PFSK-1 (cell line): ENCODE measurements at regions not wholly inside any gene's neighbourhood (a gene's known extent, or its start where the extent isn't known, plus 50 kb on each side); places are given as distances from the start of the nearest gene placed in this dataset.

Experiments
- FOXP2 ChIP-seq: optimal IDR thresholded peaks from 2 replicates; pipeline ENCODE3; 2011; ENCODE audit warnings: borderline replicate concordance, control low read depth, inconsistent platforms; ENCODE audit not compliant: insufficient read depth; ENCODE audit errors: extremely low read length, extremely low read depth
- POLR2AphosphoS5 ChIP-seq: IDR thresholded peaks from 2 replicates; pipeline ENCODE4 v1.6.1; 2012; ENCODE audit warnings: low read depth, mild to moderate bottlenecking, control low read depth, low read length, moderate library complexity
- REST ChIP-seq, 2 experiments: IDR thresholded peaks; 2 replicates each; pipeline versions ENCODE4 v1.6.1 to v1.8.0; 2011 to 2012; ENCODE audit warnings: low read depth in 2 of 2, low read length in 2 of 2, control low read depth in 1 of 2, inconsistent platforms in 1 of 2, mild to moderate bottlenecking in 1 of 2, moderate library complexity in 1 of 2; ENCODE audit not compliant: insufficient read depth in 1 of 2
- SIN3A ChIP-seq: IDR thresholded peaks from 2 replicates; pipeline ENCODE4 v1.6.1; 2012; ENCODE audit warnings: mild to moderate bottlenecking, low read length, moderate library complexity, borderline replicate concordance; ENCODE audit not compliant: insufficient read depth
- TAF1 ChIP-seq: IDR thresholded peaks from 2 replicates; pipeline ENCODE4 v1.6.1; 2012; ENCODE audit warnings: low read length, control low read depth, borderline replicate concordance; ENCODE audit not compliant: insufficient read depth

- TF ChIP-seq POLR2AphosphoS5 = no peak
- TF ChIP-seq TAF1 = no peak
- TF ChIP-seq REST (IDR thresholded peaks at IDR 0.05; ENCODE audit: insufficient read depth in 1 of 2, low read depth in 2 of 2, low read length in 2 of 2) = no peak
- TF ChIP-seq SIN3A = no peak
- no peak for TF ChIP-seq FOXP2
These were observed 58.7 kb upstream of the LRRN2 start for GRCh38 chr1:204744107-204744779.
